IMR-90 (cell line): ENCODE measurements at regions not wholly inside any gene's neighbourhood (a gene's known extent, or its start where the extent isn't known, plus 50 kb on each side); places are given as distances from the start of the nearest gene placed in this dataset.

Experiments used
- ATAC-seq: fragments of 200-7000 bp; cut with Tn5 transposase; 2 replicates; pipeline ENCODE4 v1.9.1; 2020; ENCODE audit warnings: low read depth, mild to moderate bottlenecking, moderate library complexity
- BruUV-seq: library from RNA; stranded (reverse); fragments of 400-500 nt; replicated peaks from 2 replicates; lab custom pipeline; 2021; lab: Mats Ljungman, UMichigan
- CTCF ChIA-PET: fragments of 300-600 bp; formaldehyde crosslinking; extraction: SDS; loops from one replicate; lab custom pipeline; 2021; ENCODE audit warnings: antibody characterized with exemption; lab: Yijun Ruan, JAX
- POLR2A ChIA-PET: fragments of 300-600 bp; sonication (Branson Sonifier 250); formaldehyde crosslinking; loops from one replicate; lab custom pipeline; 2022; ENCODE audit warnings: antibody characterized with exemption; ENCODE audit not compliant: unreplicated experiment; lab: Charles Lee
- DNase-seq: peaks from one replicate; pipeline ENCODE4 v3.0.0; 2013
- H2AFZ ChIP-seq: replicated peaks from 2 replicates; pipeline ENCODE3; 2013; ENCODE audit warnings: low read length, mild to moderate bottlenecking; ENCODE audit not compliant: poor library complexity
- H2AK5ac ChIP-seq: 2 replicates; pipeline ENCODE4 v1.6.1; 2013; ENCODE audit warnings: low read depth, low read length, inconsistent platforms
- H2AK9ac ChIP-seq: replicated peaks from 2 replicates; pipeline ENCODE3; 2013; ENCODE audit warnings: mild to moderate bottlenecking, low read depth, low read length, moderate library complexity; ENCODE audit not compliant: poor library complexity
- H2BK120ac ChIP-seq: 2 replicates; pipeline ENCODE4 v1.6.1; 2013; ENCODE audit warnings: low read depth, low read length, inconsistent platforms
- H2BK15ac ChIP-seq: 3 replicates; pipeline ENCODE4 v1.6.1; 2013; ENCODE audit warnings: low read depth, low read length, inconsistent platforms
- H2BK20ac ChIP-seq: 2 replicates; pipeline ENCODE4 v1.6.1; 2013; ENCODE audit warnings: low read depth, mild to moderate bottlenecking, inconsistent platforms, low read length, moderate library complexity
- H2BK5ac ChIP-seq: 2 replicates; pipeline ENCODE4 v1.6.1; 2013; ENCODE audit warnings: mild to moderate bottlenecking, low read depth, low read length, inconsistent platforms; ENCODE audit not compliant: poor library complexity, severe bottlenecking
- H3K14ac ChIP-seq: replicated peaks from 2 replicates; pipeline ENCODE4 v1.6.1; 2013; ENCODE audit warnings: low read depth, low read length, inconsistent platforms
- H3K18ac ChIP-seq: 2 replicates; pipeline ENCODE4 v1.6.1; 2013; ENCODE audit warnings: low read depth, low read length, control low read depth
- H3K23ac ChIP-seq: 2 replicates; pipeline ENCODE4 v1.6.1; 2013; ENCODE audit warnings: low read depth, low read length, inconsistent platforms
- H3K27ac ChIP-seq: 2 replicates; pipeline ENCODE4 v1.5.1; 2013; ENCODE audit warnings: mild to moderate bottlenecking, control low read depth, low read length; ENCODE audit not compliant: insufficient read depth
- H3K27me3 ChIP-seq: 2 replicates; pipeline ENCODE4 v1.6.1; 2013; ENCODE audit warnings: low read length; ENCODE audit not compliant: control insufficient read depth, insufficient read depth
- H3K36me3 ChIP-seq: 2 replicates; pipeline ENCODE4 v1.6.1; 2013; ENCODE audit warnings: low read length, mixed read lengths; ENCODE audit not compliant: control insufficient read depth, insufficient read depth
- H3K4ac ChIP-seq: 2 replicates; pipeline ENCODE4 v1.6.1; 2013; ENCODE audit warnings: low read depth, low read length, inconsistent platforms
- H3K4me1 ChIP-seq: 2 replicates; pipeline ENCODE4 v1.6.1; 2013; ENCODE audit warnings: low read length, mixed read lengths; ENCODE audit not compliant: control insufficient read depth, insufficient read depth
- H3K4me2 ChIP-seq: 2 replicates; pipeline ENCODE4 v1.6.1; 2013; ENCODE audit warnings: low read depth, mild to moderate bottlenecking, control low read depth, low read length, moderate library complexity
- H3K4me3 ChIP-seq: 2 replicates; pipeline ENCODE4 v1.5.1; 2013; ENCODE audit warnings: low read depth, mild to moderate bottlenecking, control low read depth, low read length, moderate library complexity; ENCODE audit not compliant: insufficient read depth
- H3K56ac ChIP-seq: 2 replicates; pipeline ENCODE4 v1.6.1; 2013; ENCODE audit warnings: low read length, inconsistent platforms; ENCODE audit not compliant: insufficient read depth; ENCODE audit errors: extremely low read depth
- H3K79me1 ChIP-seq, 2 experiments: 2 replicates each; pipeline ENCODE4 v1.6.1; 2013; ENCODE audit warnings: low read length in 2 of 2, inconsistent platforms in 1 of 2, low read depth in 1 of 2
- H3K9ac ChIP-seq: 2 replicates; pipeline ENCODE4 v1.6.1; 2013; ENCODE audit warnings: low read depth, low read length, control low read depth
- H3K9me1 ChIP-seq: 2 replicates; pipeline ENCODE4 v1.6.1; 2013; ENCODE audit warnings: low read length, inconsistent platforms; ENCODE audit not compliant: insufficient read depth
- H3K9me3 ChIP-seq: 2 replicates; pipeline ENCODE4 v1.6.1; 2013; ENCODE audit warnings: low read length; ENCODE audit not compliant: control insufficient read depth, insufficient read depth
- H4K20me1 ChIP-seq: 2 replicates; pipeline ENCODE4 v1.6.1; 2013; ENCODE audit warnings: low read length, inconsistent platforms; ENCODE audit not compliant: insufficient read depth
- H4K5ac ChIP-seq: 2 replicates; pipeline ENCODE4 v1.6.1; 2013; ENCODE audit warnings: mild to moderate bottlenecking, low read depth, low read length, control low read depth
- H4K8ac ChIP-seq, 2 experiments: 2 replicates each; pipeline ENCODE4 v1.6.1; 2013; ENCODE audit warnings: low read depth in 2 of 2, low read length in 2 of 2, control low read depth in 1 of 2, inconsistent platforms in 1 of 2
- H4K91ac ChIP-seq: 2 replicates; pipeline ENCODE4 v1.6.1; 2013; ENCODE audit warnings: low read depth, low read length, inconsistent platforms; ENCODE audit not compliant: insufficient read depth
- BHLHE40 ChIP-seq: fragments of 150-350 bp; IDR thresholded peaks from 2 replicates; pipeline ENCODE4 v1.6.1; 2016; ENCODE audit warnings: mild to moderate bottlenecking, low read depth, low read length
- CEBPB ChIP-seq: IDR thresholded peaks from 2 replicates; pipeline ENCODE4 v1.6.1; 2012; ENCODE audit warnings: low read depth, low read length, improper control_type of control experiment
- CHD1 ChIP-seq: IDR thresholded peaks from 2 replicates; pipeline ENCODE4 v1.6.1; 2012; ENCODE audit warnings: low read depth, low read length, improper control_type of control experiment
- FOS ChIP-seq: fragments of 150-350 bp; IDR thresholded peaks from 2 replicates; pipeline ENCODE4 v1.6.1; 2016; ENCODE audit warnings: low read depth, low read length
- MAFK ChIP-seq: IDR thresholded peaks from 2 replicates; pipeline ENCODE4 v1.6.1; 2012; ENCODE audit warnings: low read depth, low read length, improper control_type of control experiment
- NFE2L2 ChIP-seq: fragments of 150-350 bp; IDR thresholded peaks from 2 replicates; pipeline ENCODE4 v1.6.1; 2016; ENCODE audit warnings: low read depth, mild to moderate bottlenecking, low read length
- POLR2A ChIP-seq: IDR thresholded peaks from 2 replicates; pipeline ENCODE4 v1.6.1; 2012; ENCODE audit warnings: mild to moderate bottlenecking, low read depth, low read length
- RFX5 ChIP-seq: IDR thresholded peaks from 2 replicates; pipeline ENCODE4 v1.8.0; 2012; ENCODE audit warnings: low read depth, mild to moderate bottlenecking, low read length, moderate library complexity
- SMC3 ChIP-seq: fragments of 150-350 bp; IDR thresholded peaks from 2 replicates; pipeline ENCODE4 v1.6.1; 2016; ENCODE audit warnings: low read depth, mild to moderate bottlenecking, antibody characterized with exemption, low read length, moderate library complexity
- USF2 ChIP-seq: fragments of 150-350 bp; IDR thresholded peaks from 2 replicates; pipeline ENCODE4 v1.6.1; 2017; ENCODE audit warnings: mild to moderate bottlenecking, antibody characterized with exemption, low read length, low read depth
- WGBS, 2 experiments: methylation state at CpG; one replicate each; pipeline versions ENCODE4 v1.1.5 to v1.1.7; 2013; ENCODE audit warnings: missing lambda C conversion rate in 2 of 2; ENCODE audit not compliant: insufficient read length in 1 of 2; ENCODE audit errors: extremely low coverage in 2 of 2; 5-methylcytosine and 5-hydroxymethylcytosine counted together
- dilution Hi-C: fragments of 300-500 bp; cut with HindIII; formaldehyde crosslinking; loops from one replicate; pipeline ENCODE4 v1.14.3; 2018; ENCODE audit warnings: low sequenced_read_pairs; ENCODE audit not compliant: unreplicated experiment
- in situ Hi-C: fragments of 300-500 bp; cut with MboI; formaldehyde crosslinking; loops from 3 replicates; pipeline ENCODE4 v1.14.3; 2019; ENCODE audit warnings: low sequenced_read_pairs, inconsistent platforms, mixed read lengths
- intact Hi-C: fragments of 100-400 bp; cut with micrococcal nuclease; formaldehyde crosslinking; loops from 2 replicates; pipeline ENCODE4 v1.10.0; 2022

- Histone ChIP-seq H3K4me3 (no peak overlapping the region), H3K9me1 (no peaks in the 10 kb centered on the region), H3K4me1 (no peaks in the 10 kb centered on the region), H3K27ac (no peak overlapping the region), H4K5ac (no peak overlapping the region), H2BK15ac (no peak overlapping the region), H3K56ac (no peak overlapping the region), H3K23ac (no peak overlapping the region), H4K20me1 (no peaks in the 10 kb centered on the region), H3K27me3 (no peaks in the 10 kb centered on the region), H3K4me2 (no peak overlapping the region), H3K36me3 (no peaks in the 10 kb centered on the region), H4K8ac (no peak overlapping the region), H3K79me1 (no peaks in the 10 kb centered on the region), H2AK5ac (no peak overlapping the region), H2BK20ac (no peak overlapping the region), H3K18ac (no peak overlapping the region), H2BK5ac (no peak overlapping the region), H4K91ac (no peak overlapping the region), H3K4ac (no peak overlapping the region), H2AFZ (no peak overlapping the region), H2BK120ac (no peak overlapping the region), H3K14ac (no peak overlapping the region), H2AK9ac (no peak overlapping the region), H3K9me3 (no peaks in the 10 kb centered on the region), H3K9ac (no peak overlapping the region)
- dilution Hi-C loops: no loop called here
- no TSS peak for BruUV-seq
- ATAC-seq (no peak), DNase-seq (no peak)
- in situ Hi-C loops: no loop called here
- POLR2A ChIA-PET: no interaction called here
- CTCF ChIA-PET: no interaction called here
- intact Hi-C loops: no loop called here
- TF ChIP-seq RFX5: no peak
- TF ChIP-seq MAFK: no peak
- no peak for TF ChIP-seq FOS
- no peak for TF ChIP-seq CHD1
- TF ChIP-seq BHLHE40: no peak
- TF ChIP-seq USF2: no peak
- no peak for TF ChIP-seq CEBPB
- no peak for TF ChIP-seq POLR2A
- no peak for TF ChIP-seq SMC3
- TF ChIP-seq NFE2L2: no peak
- no CpG with 5 or more reads among the region's 2 CpGs for WGBS, 2 experiments
Measured at GRCh38 chr4:82256718-82257117, 117.1 kb downstream of the HNRNPD start.
